Astrocyte of the cerebellum (primary cell): ENCODE measurements at regions not wholly inside any gene's neighbourhood (a gene's known extent, or its start where the extent isn't known, plus 50 kb on each side); places are given as distances from the start of the nearest gene placed in this dataset.

ENCODE experiments used
- DNase-seq: peaks from one replicate; pipeline ENCODE4 v3.0.0-alpha.2; 2011; ENCODE audit warnings: low read depth
- H3K4me3 ChIP-seq: 2 replicates; pipeline ENCODE4 v1.5.1; 2011; ENCODE audit warnings: mild to moderate bottlenecking, low read depth, low read length, moderate library complexity
- in situ Hi-C: cut with HindIII; loops from 2 replicates; pipeline ENCODE4 v1.10.0; 2017; ENCODE audit warnings: low sequenced_read_pairs
- TF ChIP-seq, protein P1 (sequence below): IDR thresholded peaks from 2 replicates; pipeline ENCODE4 v1.5.1; 2012; ENCODE audit warnings: low read length, low read depth, moderate library complexity, mild to moderate bottlenecking; ENCODE audit errors: missing control alignments

DNA sequence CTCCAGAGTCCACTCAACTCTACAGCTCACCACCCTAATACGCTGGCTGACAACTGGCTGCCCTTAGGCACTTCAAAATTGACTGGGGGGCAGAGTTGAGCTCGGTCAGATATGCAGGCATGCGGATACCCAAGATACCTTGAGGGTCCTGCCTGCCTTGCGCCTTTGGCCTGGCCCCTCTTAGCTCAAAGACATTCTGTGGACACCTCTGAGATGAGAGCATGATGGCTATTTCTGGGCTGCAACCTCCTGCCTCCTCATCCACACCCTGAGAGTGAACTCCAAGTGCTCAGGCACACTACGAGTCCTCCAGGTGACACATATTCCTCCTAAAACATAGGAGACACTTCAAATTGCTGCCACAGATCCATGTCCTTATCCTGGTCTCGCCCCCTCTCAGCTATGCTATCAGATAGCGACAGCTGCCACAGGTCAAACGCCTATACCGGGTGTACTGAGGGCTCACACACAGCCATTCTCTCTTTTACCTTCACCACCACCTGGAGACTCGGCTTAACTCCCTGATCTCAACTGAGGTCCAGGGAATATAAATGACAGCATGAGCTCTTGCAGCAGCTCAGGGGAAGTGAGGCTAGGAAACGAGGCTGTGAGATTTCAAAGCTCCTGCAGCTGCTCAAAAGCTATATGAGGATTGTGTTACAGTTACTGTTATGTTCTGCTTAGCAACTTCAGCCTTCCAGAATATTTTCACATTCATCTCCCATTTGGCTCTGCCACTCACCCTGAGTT is 60.5 kb upstream of the TEX51 start:
- TF ChIP-seq, protein P1, sequence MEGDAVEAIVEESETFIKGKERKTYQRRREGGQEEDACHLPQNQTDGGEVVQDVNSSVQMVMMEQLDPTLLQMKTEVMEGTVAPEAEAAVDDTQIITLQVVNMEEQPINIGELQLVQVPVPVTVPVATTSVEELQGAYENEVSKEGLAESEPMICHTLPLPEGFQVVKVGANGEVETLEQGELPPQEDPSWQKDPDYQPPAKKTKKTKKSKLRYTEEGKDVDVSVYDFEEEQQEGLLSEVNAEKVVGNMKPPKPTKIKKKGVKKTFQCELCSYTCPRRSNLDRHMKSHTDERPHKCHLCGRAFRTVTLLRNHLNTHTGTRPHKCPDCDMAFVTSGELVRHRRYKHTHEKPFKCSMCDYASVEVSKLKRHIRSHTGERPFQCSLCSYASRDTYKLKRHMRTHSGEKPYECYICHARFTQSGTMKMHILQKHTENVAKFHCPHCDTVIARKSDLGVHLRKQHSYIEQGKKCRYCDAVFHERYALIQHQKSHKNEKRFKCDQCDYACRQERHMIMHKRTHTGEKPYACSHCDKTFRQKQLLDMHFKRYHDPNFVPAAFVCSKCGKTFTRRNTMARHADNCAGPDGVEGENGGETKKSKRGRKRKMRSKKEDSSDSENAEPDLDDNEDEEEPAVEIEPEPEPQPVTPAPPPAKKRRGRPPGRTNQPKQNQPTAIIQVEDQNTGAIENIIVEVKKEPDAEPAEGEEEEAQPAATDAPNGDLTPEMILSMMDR, result no peak
- H3K4me3 ChIP-seq, result no peak overlapping the region
- in situ Hi-C loops, result no loop called here
- DNase-seq, result no peak

DNA sequence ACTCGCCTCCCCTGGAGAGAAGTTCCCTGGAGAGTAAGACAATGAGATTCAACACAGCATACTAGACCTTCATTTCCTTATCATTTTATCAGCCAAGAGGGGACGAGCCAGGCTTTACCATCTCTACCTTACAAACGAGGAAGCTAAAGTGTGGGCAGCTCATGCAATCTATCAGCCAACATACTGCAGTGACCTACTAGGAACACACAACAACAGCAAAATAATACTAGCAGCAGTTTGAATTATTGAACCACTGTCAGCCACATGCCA is 60.0 kb upstream of the TEX51 start:
- TF ChIP-seq, protein P1, result no peak
- H3K4me3 ChIP-seq, result no peak overlapping the region
- in situ Hi-C loops, result no loop called here
- no peak for DNase-seq

DNA sequence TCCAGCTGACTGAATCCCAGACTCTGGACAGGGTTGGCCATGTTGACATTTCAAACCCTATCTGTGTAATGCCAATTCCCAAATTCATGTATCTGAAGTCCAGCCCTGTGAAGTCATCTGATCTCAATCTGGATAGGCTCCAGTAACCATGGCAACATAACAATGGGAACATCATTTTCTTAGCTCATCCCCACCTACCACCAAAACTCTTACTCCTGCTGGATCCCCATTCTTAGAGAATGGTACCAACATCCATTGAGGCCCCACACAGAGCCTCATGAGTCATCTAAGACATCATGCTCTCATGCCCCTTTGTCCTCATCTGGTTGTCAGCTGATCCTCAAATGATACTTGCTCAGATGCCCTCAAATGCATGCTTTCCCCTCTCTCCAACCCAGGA is 58.9 kb upstream of the TEX51 start:
- H3K4me3 ChIP-seq, result no peak overlapping the region
- TF ChIP-seq, protein P1, result no peak
- no peak for DNase-seq
- in situ Hi-C loops, result no loop called here

DNA sequence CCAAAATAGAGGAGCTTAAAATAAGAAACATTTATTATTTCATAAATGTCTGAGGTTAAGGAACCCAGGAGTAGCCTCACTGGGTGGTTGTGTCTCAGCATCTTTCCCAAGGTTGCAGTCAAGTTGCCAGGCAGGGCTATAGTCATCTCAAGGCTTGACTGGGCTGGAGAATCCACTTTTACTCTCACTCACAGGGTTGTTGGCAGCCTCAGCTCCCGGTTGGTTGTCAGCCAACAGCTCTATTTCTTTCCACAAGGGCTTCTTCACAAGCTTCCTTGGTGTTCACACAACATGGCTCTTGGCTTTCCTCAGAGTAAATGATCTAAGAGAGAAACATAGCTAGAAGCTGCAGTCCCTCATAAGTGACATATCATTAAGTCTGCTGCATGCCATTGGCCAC is 55.6 kb upstream of the TEX51 start:
- no peak overlapping the region for H3K4me3 ChIP-seq
- no peak for DNase-seq
- TF ChIP-seq, protein P1, result no peak
- in situ Hi-C loops, result no loop called here

DNA sequence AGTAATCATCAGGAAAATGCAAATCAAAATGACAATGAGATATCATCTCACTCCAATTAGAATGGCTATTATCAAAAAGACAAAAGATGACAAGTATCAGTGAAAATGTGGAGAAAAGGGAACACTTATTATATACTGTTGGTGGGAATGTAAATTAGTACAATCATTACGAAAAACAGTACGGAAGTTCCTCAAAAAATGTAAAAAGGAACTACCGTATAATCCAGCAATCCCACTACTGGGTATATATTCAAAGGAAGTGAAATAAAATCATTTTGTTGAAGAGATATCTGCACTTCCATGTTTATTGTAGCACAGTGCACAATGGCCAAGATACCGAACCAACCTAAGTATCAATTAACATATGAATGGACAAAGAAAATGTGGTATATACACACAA is 52.4 kb upstream of the TEX51 start:
- H3K4me3 ChIP-seq, result no peak overlapping the region
- DNase-seq, result no peak
- in situ Hi-C loops, result no loop called here
- TF ChIP-seq, protein P1, result no peak
